Neuronal stem cell (in vitro differentiated cells): ENCODE measurements at regions not wholly inside any gene's neighbourhood (a gene's known extent, or its start where the extent isn't known, plus 50 kb on each side); places are given as distances from the start of the nearest gene placed in this dataset.

ENCODE experiments used
- DNase-seq: peaks from one replicate; pipeline ENCODE4 v3.0.0-alpha.2; 2013; ENCODE audit warnings: low spot score
- H2AFZ ChIP-seq: one replicate; pipeline ENCODE4 v1.6.1; 2013; ENCODE audit warnings: mild to moderate bottlenecking, low read length, inconsistent platforms
- H2AK5ac ChIP-seq: 2 replicates; pipeline ENCODE4 v1.6.1; 2013; ENCODE audit warnings: low read depth, mild to moderate bottlenecking, inconsistent platforms, low read length, moderate library complexity, mixed read lengths
- H2BK120ac ChIP-seq: 2 replicates; pipeline ENCODE4 v1.6.1; 2013; ENCODE audit warnings: low read depth, mild to moderate bottlenecking, inconsistent platforms, low read length, moderate library complexity, mixed read lengths
- H2BK12ac ChIP-seq: one replicate; pipeline ENCODE4 v1.6.1; 2013; ENCODE audit warnings: low read length, inconsistent platforms
- H2BK15ac ChIP-seq: 2 replicates; pipeline ENCODE4 v1.6.1; 2013; ENCODE audit warnings: mild to moderate bottlenecking, low read length, inconsistent platforms, mixed read lengths
- H2BK5ac ChIP-seq: one replicate; pipeline ENCODE4 v1.6.1; 2013; ENCODE audit warnings: inconsistent platforms, mild to moderate bottlenecking, low read length, moderate library complexity
- H3K14ac ChIP-seq: one replicate; pipeline ENCODE4 v1.6.1; 2013; ENCODE audit warnings: low read length, inconsistent platforms
- H3K18ac ChIP-seq: 2 replicates; pipeline ENCODE4 v1.6.1; 2013; ENCODE audit warnings: low read length, inconsistent platforms
- H3K23ac ChIP-seq: 2 replicates; pipeline ENCODE4 v1.6.1; 2013; ENCODE audit warnings: low read depth, mild to moderate bottlenecking, mixed read lengths, low read length, inconsistent platforms; ENCODE audit not compliant: poor library complexity
- H3K27ac ChIP-seq: replicated peaks from 3 replicates; pipeline ENCODE4 v1.5.1; 2013; ENCODE audit warnings: low read length, inconsistent platforms
- H3K27me3 ChIP-seq, 3 experiments: 2 replicates each; pipeline ENCODE4 v1.6.1; 2013; ENCODE audit warnings: low read length in 3 of 3, mild to moderate bottlenecking in 2 of 3, inconsistent platforms in 1 of 3, low read depth in 1 of 3, mixed read lengths in 1 of 3, moderate library complexity in 1 of 3; ENCODE audit not compliant: control insufficient read depth in 3 of 3, insufficient read depth in 3 of 3
- H3K36me3 ChIP-seq, 2 donors: replicated peaks in 1 of 2; 2 replicates each; pipeline ENCODE4 v1.6.1; 2013; ENCODE audit warnings: low read length in 2 of 2; ENCODE audit not compliant: control insufficient read depth in 2 of 2, insufficient read depth in 2 of 2
- H3K4ac ChIP-seq: 2 replicates; pipeline ENCODE4 v1.6.1; 2013; ENCODE audit warnings: inconsistent platforms, mild to moderate bottlenecking, low read length, moderate library complexity
- H3K4me1 ChIP-seq, 2 donors: 1 replicate in 1 of 2; 2 replicates in 1 of 2; pipeline ENCODE4 v1.6.1; 2013; ENCODE audit warnings: low read length in 2 of 2, low read depth in 1 of 2; ENCODE audit not compliant: control insufficient read depth in 2 of 2, insufficient read depth in 1 of 2
- H3K4me2 ChIP-seq: one replicate; pipeline ENCODE4 v1.6.1; 2013; ENCODE audit warnings: mild to moderate bottlenecking, low read length, inconsistent platforms; ENCODE audit not compliant: insufficient read depth, poor library complexity, severe bottlenecking
- H3K4me3 ChIP-seq, 2 donors: 2 replicates each; pipeline ENCODE4 v1.5.1; 2013; ENCODE audit warnings: low read length in 2 of 2, mild to moderate bottlenecking in 2 of 2, inconsistent platforms in 1 of 2, moderate library complexity in 1 of 2
- H3K79me1 ChIP-seq: one replicate; pipeline ENCODE4 v1.6.1; 2013; ENCODE audit warnings: low read depth, mild to moderate bottlenecking, inconsistent platforms, low read length, moderate library complexity
- H3K9ac ChIP-seq: one replicate; pipeline ENCODE4 v1.6.1; 2013; ENCODE audit warnings: mild to moderate bottlenecking, low read depth, low read length, inconsistent platforms; ENCODE audit not compliant: poor library complexity
- H3K9me3 ChIP-seq, 2 donors: replicated peaks in 1 of 2; 2 replicates each; pipeline versions ENCODE3 to v1.6.1; 2013; ENCODE audit warnings: low read length in 2 of 2, mild to moderate bottlenecking in 2 of 2, inconsistent platforms in 1 of 2, low read depth in 1 of 2, mixed read lengths in 1 of 2, moderate library complexity in 1 of 2; ENCODE audit not compliant: control insufficient read depth in 2 of 2, insufficient read depth in 1 of 2
- H4K8ac ChIP-seq: one replicate; pipeline ENCODE4 v1.6.1; 2013; ENCODE audit warnings: low read depth, mild to moderate bottlenecking, inconsistent platforms, low read length, moderate library complexity
- H4K91ac ChIP-seq: one replicate; pipeline ENCODE4 v1.6.1; 2013; ENCODE audit warnings: low read length, low read depth, mild to moderate bottlenecking, inconsistent platforms; ENCODE audit not compliant: poor library complexity
- WGBS, 2 donors: extraction: QIAGEN DNeasy Blood & Tissue Kit; methylation state at CpG; one replicate each; pipeline ENCODE4 v1.1.7; 2013; ENCODE audit warnings: missing lambda C conversion rate in 2 of 2, mixed read lengths in 1 of 2; ENCODE audit not compliant: insufficient read length in 2 of 2, insufficient replicate concordance in 1 of 2; ENCODE audit errors: extremely low coverage in 2 of 2; 5-methylcytosine and 5-hydroxymethylcytosine counted together

- Histone ChIP-seq H3K14ac (no peak overlapping the region), H2BK120ac (no peak overlapping the region), H3K23ac (no peak overlapping the region), H2AK5ac (no peak overlapping the region), H4K8ac (no peak overlapping the region), H3K27ac (no peak overlapping the region), H3K36me3 (no peaks in the 10 kb centered on the region), H3K4ac (no peak overlapping the region), H3K4me1 (peaks cover 5 to 8% of the 10 kb centered on the region in 2 donors), H3K79me1 (no peaks in the 10 kb centered on the region), H3K27me3 (no peaks in the 10 kb centered on the region), H2AFZ (no peak overlapping the region), H3K9ac (no peak overlapping the region), H3K9me3 (no peaks in the 10 kb centered on the region), H2BK12ac (no peak overlapping the region), H3K4me2 (no peak overlapping the region), H3K4me3 (no peak overlapping the region), H4K91ac (no peak overlapping the region), H2BK5ac (no peak overlapping the region), H3K18ac (no peak overlapping the region), H2BK15ac (no peak overlapping the region)
- 100% methylated on average over 1 of the region's 2 CpGs for WGBS, 2 donors
- DNase-seq = no peak
Observed at GRCh38 chr15:95561463-95561862, 769.0 kb upstream of the NR2F2 start.

- Histone ChIP-seq H2AK5ac (no peak overlapping the region), H3K27ac (no peak overlapping the region), H3K79me1 (no peaks in the 10 kb centered on the region), H3K4me1 (no peaks in the 10 kb centered on the region), H3K14ac (no peak overlapping the region), H3K23ac (no peak overlapping the region), H2BK120ac (no peak overlapping the region), H3K36me3 (no peaks in the 10 kb centered on the region), H3K9ac (no peak overlapping the region), H4K8ac (no peak overlapping the region), H3K4ac (no peak overlapping the region), H3K9me3 (no peaks in the 10 kb centered on the region), H3K27me3 (no peaks in the 10 kb centered on the region), H4K91ac (no peak overlapping the region), H3K18ac (no peak overlapping the region), H3K4me2 (no peak overlapping the region), H2AFZ (no peak overlapping the region), H3K4me3 (no peak overlapping the region), H2BK15ac (no peak overlapping the region), H2BK5ac (no peak overlapping the region), H2BK12ac (no peak overlapping the region)
- no CpG with 5 or more reads among the region's 5 CpGs for WGBS, 2 donors
- no peak for DNase-seq
Observed at GRCh38 chr15:95563634-95564033, 766.9 kb upstream of the NR2F2 start.

GRCh38 chr15:95565016-95565600 lies 765.4 kb upstream of the NR2F2 start:
- Histone ChIP-seq H3K4me1 (no peaks in the 10 kb centered on the region), H3K18ac (no peak overlapping the region), H2AFZ (no peak overlapping the region), H3K23ac (no peak overlapping the region), H3K79me1 (no peaks in the 10 kb centered on the region), H4K8ac (no peak overlapping the region), H3K4me2 (no peak overlapping the region), H2BK15ac (no peak overlapping the region), H3K27ac (no peak overlapping the region), H2BK5ac (no peak overlapping the region), H3K27me3 (no peaks in the 10 kb centered on the region), H3K36me3 (no peaks in the 10 kb centered on the region), H3K4ac (no peak overlapping the region), H3K9me3 (peaks cover 0 to 2% of the 10 kb centered on the region in 2 donors), H2AK5ac (no peak overlapping the region), H3K14ac (no peak overlapping the region), H4K91ac (no peak overlapping the region), H2BK12ac (no peak overlapping the region), H3K4me3 (no peak overlapping the region), H3K9ac (no peak overlapping the region), H2BK120ac (no peak overlapping the region)
- DNase-seq = no peak
- WGBS, 2 donors = no CpG with 5 or more reads among the region's 8 CpGs

- no peak overlapping the region for H3K9ac ChIP-seq
- no peak overlapping the region for H3K18ac ChIP-seq
- no peaks in the 10 kb centered on the region for H3K27me3 ChIP-seq
- no peak overlapping the region for H4K8ac ChIP-seq
- H2AK5ac ChIP-seq = no peak overlapping the region
- no peak overlapping the region for H3K27ac ChIP-seq
- H2BK120ac ChIP-seq = no peak overlapping the region
- H4K91ac ChIP-seq = no peak overlapping the region
- WGBS, 2 donors = no CpG with 5 or more reads among the region's 4 CpGs
- no peak overlapping the region for H3K4me3 ChIP-seq
- H3K79me1 ChIP-seq = no peaks in the 10 kb centered on the region
- no peak overlapping the region for H2BK5ac ChIP-seq
- H3K36me3 ChIP-seq = no peaks in the 10 kb centered on the region
- H3K9me3 ChIP-seq = peaks cover 0 to 4% of the 10 kb centered on the region in 2 donors
- H3K14ac ChIP-seq = no peak overlapping the region
- H3K4me1 ChIP-seq = no peaks in the 10 kb centered on the region
- H3K4ac ChIP-seq = no peak overlapping the region
- H2AFZ ChIP-seq = no peak overlapping the region
- DNase-seq = no peak
- no peak overlapping the region for H2BK15ac ChIP-seq
- H2BK12ac ChIP-seq = no peak overlapping the region
- H3K4me2 ChIP-seq = no peak overlapping the region
- H3K23ac ChIP-seq = no peak overlapping the region
Observed at GRCh38 chr15:95565690-95566089, 764.8 kb upstream of the NR2F2 start.
